K562 (cell line): ENCODE measurements at regions not wholly inside any gene's neighbourhood (a gene's known extent, or its start where the extent isn't known, plus 50 kb on each side); places are given as distances from the start of the nearest gene placed in this dataset.
A peak's percentile ranks its signal among the peaks of the same experiment; 100 is the strongest.

Experiments
- ATAC-seq: fragments of 200-7000 bp; cut with Tn5 transposase; 3 replicates; pipeline ENCODE4 v1.9.1; 2020; ENCODE audit warnings: moderate library complexity
- BruUV-seq: library from RNA; stranded (reverse); fragments of 400-500 nt; replicated peaks from 2 replicates; lab custom pipeline; 2021; lab: Mats Ljungman, UMichigan
- CTCF ChIA-PET: fragments of 300-600 bp; formaldehyde crosslinking; extraction: SDS; loops from one replicate; lab custom pipeline; 2021; ENCODE audit warnings: low intra/inter-chr PET ratio; lab: Yijun Ruan, JAX
- POLR2A ChIA-PET: fragments of 300-600, 350-650 bp; sonication (Branson Sonifier 250); formaldehyde crosslinking; extraction: SDS; loops from one replicate; lab custom pipeline; 2021; ENCODE audit warnings: antibody characterized with exemption, inconsistent platforms; lab: Yijun Ruan, JAX
- DNase-seq, 4 experiments: peaks; one replicate each; pipeline versions ENCODE4 v3.0.0 to v3.0.0-alpha.2; 2011 to 2018; ENCODE audit warnings: low spot score in 3 of 4, mixed read lengths in 3 of 4; ENCODE audit errors: extremely low read depth in 1 of 4
- FAIRE-seq: peaks from 2 replicates; lab custom pipeline; 2011; peaks lifted over from hg19 to GRCh38; lab: Jason Lieb, UNC
- H2AFZ ChIP-seq: 2 replicates; pipeline ENCODE4 v1.6.0; 2011; ENCODE audit warnings: low read depth, low read length, control low read depth, inconsistent platforms
- H3K27ac ChIP-seq: fragments of 200-600 bp; 3 replicates; pipeline ENCODE4 v1.8.0; 2011; ENCODE audit warnings: low read depth, mild to moderate bottlenecking, control low read depth, inconsistent platforms, low read length, moderate library complexity, mixed read lengths; ENCODE audit errors: extremely low read depth
- H3K27me3 ChIP-seq, 2 experiments: fragments of 300-600 bp in 1 of 2; 2 replicates in 1 of 2; 3 replicates in 1 of 2; pipeline versions ENCODE4 v1.6.0 to v1.8.0; 2011; ENCODE audit warnings: inconsistent platforms in 2 of 2, low read length in 2 of 2, mild to moderate bottlenecking in 1 of 2, mixed read lengths in 1 of 2, moderate library complexity in 1 of 2; ENCODE audit not compliant: control insufficient read depth in 2 of 2, insufficient read depth in 2 of 2
- H3K36me3 ChIP-seq: fragments of 300-600 bp; 3 replicates; pipeline ENCODE4 v1.8.0; 2011; ENCODE audit warnings: mild to moderate bottlenecking, low read length, inconsistent platforms; ENCODE audit not compliant: control insufficient read depth, insufficient read depth
- H3K4me1 ChIP-seq, 2 experiments: fragments of 200-600 bp in 1 of 2; replicated peaks in 1 of 2; 2 replicates in 1 of 2; 3 replicates in 1 of 2; pipeline versions ENCODE4 v1.5.1 to v1.8.0; 2011; ENCODE audit warnings: inconsistent platforms in 2 of 2, low read length in 2 of 2, mild to moderate bottlenecking in 1 of 2, mixed read lengths in 1 of 2, moderate library complexity in 1 of 2; ENCODE audit not compliant: control insufficient read depth in 2 of 2, insufficient read depth in 2 of 2
- H3K4me2 ChIP-seq: 2 replicates; pipeline ENCODE4 v1.6.1; 2011; ENCODE audit warnings: low read length, control low read depth, inconsistent platforms, mixed read lengths; ENCODE audit not compliant: insufficient read depth
- H3K4me3 ChIP-seq: fragments of 200-600 bp; sonication (generic), shearing (Covaris generic); 2 replicates; pipeline ENCODE4 v1.5.1; 2016; ENCODE audit warnings: control low read depth, inconsistent platforms
- H3K79me2 ChIP-seq: fragments of 200-600 bp; 3 replicates; pipeline ENCODE4 v1.8.0; 2011; ENCODE audit warnings: low read length, inconsistent platforms; ENCODE audit not compliant: control insufficient read depth, insufficient read depth
- H3K9ac ChIP-seq, 2 experiments: 2 replicates each; pipeline versions ENCODE4 v1.6.0 to v1.6.1; 2011; ENCODE audit warnings: low read depth in 2 of 2, low read length in 2 of 2, control low read depth in 1 of 2, inconsistent platforms in 1 of 2, mild to moderate bottlenecking in 1 of 2, mixed read lengths in 1 of 2; ENCODE audit not compliant: insufficient read depth in 1 of 2
- H3K9me1 ChIP-seq: one replicate; pipeline ENCODE4 v1.6.0; 2011; ENCODE audit warnings: inconsistent platforms, mild to moderate bottlenecking, low read length, moderate library complexity; ENCODE audit not compliant: control insufficient read depth, insufficient read depth
- H3K9me3 ChIP-seq: replicated peaks from 2 replicates; pipeline ENCODE4 v1.5.1; 2011; ENCODE audit warnings: low read depth, low read length, inconsistent platforms; ENCODE audit not compliant: control insufficient read depth, insufficient read depth
- H4K20me1 ChIP-seq: replicated peaks from 2 replicates; pipeline ENCODE4 v1.6.1; 2011; ENCODE audit warnings: low read length, inconsistent platforms, mixed read lengths; ENCODE audit not compliant: control insufficient read depth, insufficient read depth
- CBFA2T3 ChIP-seq: fragments of 450-650 bp; IDR thresholded peaks from 2 replicates; pipeline ENCODE4 v1.6.1; 2017
- CLOCK ChIP-seq: fragments of 250-450 bp; sonication (Bioruptor Pico); IDR thresholded peaks from 2 replicates; pipeline ENCODE4 v1.4.0; 2020; ENCODE audit warnings: mild to moderate bottlenecking, moderate library complexity, borderline replicate concordance
- ESRRA ChIP-seq: fragments of 450-650 bp; IDR thresholded peaks from 2 replicates; pipeline ENCODE4 v1.6.1; 2014; ENCODE audit warnings: low read depth, mild to moderate bottlenecking, moderate library complexity, borderline replicate concordance
- RFX1 ChIP-seq: fragments of 450-650 bp; IDR thresholded peaks from 2 replicates; pipeline ENCODE4 v1.6.1; 2016; ENCODE audit warnings: mild to moderate bottlenecking, moderate library complexity
- ZBTB33 ChIP-seq: sonication (generic); formaldehyde crosslinking; IDR thresholded peaks from 2 replicates; pipeline ENCODE4 v1.8.1; 2023; ENCODE audit warnings: mild to moderate bottlenecking, missing genetic modification reagents
- ZNF124 ChIP-seq: sonication (generic); formaldehyde crosslinking; IDR thresholded peaks from 2 replicates; pipeline ENCODE4 v1.8.1; 2022; ENCODE audit warnings: missing genetic modification reagents
- ZNF165 ChIP-seq: fragments of 250-450 bp; sonication (Bioruptor Pico); IDR thresholded peaks from 2 replicates; pipeline ENCODE4 v1.4.0; 2020; ENCODE audit warnings: borderline replicate concordance
- ZNF518B ChIP-seq: fragments of 250-450 bp; sonication (Bioruptor Pico); IDR thresholded peaks from 2 replicates; pipeline ENCODE4 v1.5.0; 2021; ENCODE audit warnings: mild to moderate bottlenecking, moderate library complexity
- WGBS: fragments of 100-300 bp; shearing (Covaris generic); methylation state at CpG from one replicate; pipeline ENCODE4 v1.1.6; 2016; ENCODE audit warnings: low coverage, mixed read lengths; ENCODE audit not compliant: insufficient coverage; ENCODE audit errors: missing lambda C conversion rate; 5-methylcytosine and 5-hydroxymethylcytosine counted together
- in situ Hi-C: fragments of 300-500 bp; cut with MboI; formaldehyde crosslinking; loops from 4 replicates; pipeline ENCODE4 v1.15.0; 2018; ENCODE audit warnings: inconsistent platforms, mixed read lengths
- intact Hi-C: fragments of 100-400 bp; cut with micrococcal nuclease; formaldehyde crosslinking; loops from 2 replicates; pipeline ENCODE4 v1.14.2; 2022

- TF ChIP-seq ZNF518B (no peak), CBFA2T3 (peak; percentile 18; the same call in 1 of the 2 replicates)
- TF ChIP-seq, all 486 proteins: peak for 1
- Histone ChIP-seq H3K27ac (no peak overlapping the region), H3K79me2 (no peaks in the 10 kb centered on the region), H3K4me2 (no peak overlapping the region), H2AFZ (no peak overlapping the region), H3K27me3 (peaks cover 20 to 32% of the 10 kb centered on the region in 2 experiments), H3K9ac (no peak overlapping the region), H3K4me1 (no peaks in the 10 kb centered on the region), H4K20me1 (no peaks in the 10 kb centered on the region), H3K4me3 (no peak overlapping the region), H3K9me1 (no peaks in the 10 kb centered on the region), H3K9me3 (no peaks in the 10 kb centered on the region), H3K36me3 (no peaks in the 10 kb centered on the region)
- ChIA-PET CTCF (interaction anchor here (0.6 kb wide), 1 partner anchor 9 kb away, joined by 4 read pairs; no protein-coding TSS in a partner anchor), POLR2A (interaction anchor here (0.7 to 1.0 kb wide), 2 partner anchors 9 to 23 kb away, joined by 4 read pairs; no protein-coding TSS in a partner anchor)
- no TSS peak for BruUV-seq
- WGBS = 0% methylated on average over 2 of the region's 2 CpGs
- DNase-seq (no peak), FAIRE-seq (no peak), ATAC-seq (no peak)
- intact Hi-C loops = no loop called here
- in situ Hi-C loops = no loop called here
These were observed 73.3 kb upstream of the DHX40 start for GRCh38 chr17:59492091-59492451.

- Histone ChIP-seq H3K9me1 (no peaks in the 10 kb centered on the region), H3K79me2 (no peaks in the 10 kb centered on the region), H3K4me2 (no peak overlapping the region), H3K36me3 (no peaks in the 10 kb centered on the region), H3K4me3 (no peak overlapping the region), H3K9me3 (no peaks in the 10 kb centered on the region), H3K27me3 (peaks cover 16 to 42% of the 10 kb centered on the region in 2 experiments; a peak in 4 of 5 replicates), H2AFZ (no peak overlapping the region), H3K4me1 (no peaks in the 10 kb centered on the region), H3K27ac (no peak overlapping the region), H4K20me1 (no peaks in the 10 kb centered on the region), H3K9ac (no peak overlapping the region)
- ATAC-seq (no peak), FAIRE-seq (no peak), DNase-seq (peak in 2 of 4 experiments; percentile 20 to 33)
- in situ Hi-C loops (no loop called here), intact Hi-C loops (no loop called here)
- BruUV-seq = no TSS peak
- ChIA-PET POLR2A (no interaction called here), CTCF (no interaction called here)
- 8% methylated on average over 3 of the region's 3 CpGs for WGBS
- TF ChIP-seq ZNF124 (no peak), CLOCK (CRISPR knock-in tag) (no peak), RFX1 (peak; percentile 93), ZNF165 (no peak), ZBTB33 (no peak), ESRRA (no peak)
These were observed 71.5 kb upstream of the DHX40 start for GRCh38 chr17:59493867-59494266.
